HG03571 (cell line): ENCODE measurements at regions not wholly inside any gene's neighbourhood (a gene's known extent, or its start where the extent isn't known, plus 50 kb on each side); places are given as distances from the start of the nearest gene placed in this dataset.

Experiments
- ATAC-seq: cut with Tn5 transposase; IDR thresholded peaks from one replicate; pipeline ENCODE4 v1.9.1; 2021; ENCODE audit not compliant: unreplicated experiment

DNA sequence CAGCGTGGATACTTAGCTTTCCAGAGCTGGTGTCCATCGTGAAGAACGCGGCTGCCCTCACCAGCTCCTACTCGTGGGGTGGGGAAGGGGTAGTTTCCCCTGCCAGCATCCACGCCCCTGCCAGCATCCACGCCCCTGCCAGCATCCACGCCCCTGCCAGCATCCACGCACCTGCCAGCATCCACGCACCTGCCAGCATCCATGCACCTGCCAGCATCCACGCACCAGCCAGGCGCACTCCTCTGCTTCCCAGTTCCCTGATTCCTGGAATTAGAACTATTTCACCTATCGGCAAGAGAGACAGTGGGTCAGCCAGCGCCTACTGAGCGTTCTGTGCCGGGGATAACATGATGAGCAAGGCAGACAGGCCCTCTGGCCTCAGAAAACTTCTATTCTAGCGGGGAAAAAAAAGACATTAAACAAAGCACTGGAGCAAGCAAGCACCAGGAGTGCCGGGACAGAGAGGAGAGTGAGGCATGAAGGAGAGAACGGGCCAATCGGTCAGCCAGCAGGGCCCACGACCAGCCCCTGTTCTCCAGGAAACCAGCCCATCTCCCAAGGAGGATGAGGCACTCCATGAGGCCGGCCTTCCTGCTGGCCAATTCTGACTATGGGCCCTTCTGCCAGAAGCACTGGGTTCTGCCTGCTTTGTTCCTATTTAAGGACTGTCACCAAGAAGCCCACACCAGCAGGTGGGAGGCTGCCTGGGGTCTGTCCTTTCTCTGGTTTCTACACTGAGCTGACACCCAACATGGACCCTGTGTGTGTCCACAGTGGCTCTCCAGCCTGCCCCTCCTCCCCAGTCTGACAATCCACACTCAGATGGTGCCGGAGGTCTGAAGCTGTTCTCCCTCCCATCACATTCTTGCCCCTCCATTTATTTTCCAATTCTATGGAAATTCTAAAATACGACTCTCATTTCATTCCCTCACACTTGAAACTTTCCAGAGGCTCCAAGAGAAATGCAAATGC lies 78.4 kb upstream of the SALL3 start:
- ATAC-seq = no peak

DNA sequence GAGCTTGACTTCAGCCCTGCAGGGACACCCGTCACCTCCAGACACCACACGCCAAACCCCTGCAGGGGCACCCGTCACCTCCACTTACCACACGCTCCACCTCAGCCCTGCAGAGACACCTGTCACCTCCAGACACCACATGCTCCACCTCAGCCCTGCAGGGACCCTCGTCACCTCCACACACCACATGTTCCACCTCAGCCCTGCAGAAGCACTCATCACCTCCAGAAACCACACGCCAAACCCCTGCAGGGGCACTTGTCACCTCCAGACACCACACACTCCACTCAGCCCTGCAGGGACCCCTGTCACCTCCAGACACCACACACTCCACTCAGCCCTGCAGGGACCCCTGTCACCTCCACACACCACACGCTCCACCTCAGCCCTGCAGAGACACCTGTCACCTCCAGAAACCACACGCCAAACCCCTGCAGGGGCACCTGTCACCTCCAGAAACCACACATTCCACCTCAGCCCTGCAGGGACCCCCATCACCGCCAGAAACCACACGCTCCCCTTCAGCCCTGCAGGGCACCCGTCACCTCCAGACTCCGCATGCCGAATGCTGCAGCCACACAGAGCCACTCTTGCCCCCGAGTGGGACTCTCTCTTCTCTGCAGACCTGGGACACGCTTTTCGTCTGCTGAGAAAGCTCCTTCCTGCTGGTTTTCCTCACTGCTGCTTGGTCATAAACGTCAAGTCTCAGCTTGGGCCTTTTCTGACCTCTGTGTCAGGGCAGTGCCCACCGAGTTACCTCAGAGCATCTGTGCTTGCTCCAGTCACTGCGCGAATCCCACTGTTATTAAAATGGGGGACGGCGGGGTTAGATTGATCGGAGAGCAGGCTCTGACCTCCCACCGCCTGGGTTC lies 77.5 kb upstream of the SALL3 start:
- ATAC-seq = no peak

DNA sequence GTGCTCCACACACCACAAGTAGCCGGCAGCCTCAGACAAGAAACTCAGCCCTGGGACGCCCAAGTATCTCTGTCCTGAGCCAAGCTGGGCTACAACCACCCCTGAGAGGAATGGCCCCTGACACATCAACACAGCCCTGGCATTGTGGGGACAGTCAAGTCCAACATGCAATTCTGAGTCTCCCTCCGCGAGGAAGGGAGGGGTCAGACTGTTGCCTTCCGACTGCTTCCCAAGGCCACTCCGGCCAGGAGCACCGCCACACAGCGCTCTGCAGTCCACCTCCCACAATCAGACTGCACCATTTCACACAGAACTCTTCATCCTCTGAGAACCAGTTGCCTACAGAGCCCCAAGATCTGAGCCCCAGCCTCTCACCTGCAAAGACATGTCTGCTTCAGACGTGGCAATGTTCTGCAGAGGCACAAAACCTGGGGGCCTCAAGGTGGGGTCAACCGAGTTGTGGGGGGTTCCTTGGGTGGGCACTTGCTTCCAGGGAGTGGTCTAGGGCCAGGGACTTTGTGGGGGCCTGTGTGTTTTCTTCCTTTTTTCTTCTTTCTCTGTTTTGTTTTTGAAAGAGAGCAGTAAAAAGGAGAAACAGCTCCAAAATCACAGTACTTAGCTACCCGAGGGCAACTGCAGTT lies 76.7 kb upstream of the SALL3 start:
- no peak for ATAC-seq

DNA sequence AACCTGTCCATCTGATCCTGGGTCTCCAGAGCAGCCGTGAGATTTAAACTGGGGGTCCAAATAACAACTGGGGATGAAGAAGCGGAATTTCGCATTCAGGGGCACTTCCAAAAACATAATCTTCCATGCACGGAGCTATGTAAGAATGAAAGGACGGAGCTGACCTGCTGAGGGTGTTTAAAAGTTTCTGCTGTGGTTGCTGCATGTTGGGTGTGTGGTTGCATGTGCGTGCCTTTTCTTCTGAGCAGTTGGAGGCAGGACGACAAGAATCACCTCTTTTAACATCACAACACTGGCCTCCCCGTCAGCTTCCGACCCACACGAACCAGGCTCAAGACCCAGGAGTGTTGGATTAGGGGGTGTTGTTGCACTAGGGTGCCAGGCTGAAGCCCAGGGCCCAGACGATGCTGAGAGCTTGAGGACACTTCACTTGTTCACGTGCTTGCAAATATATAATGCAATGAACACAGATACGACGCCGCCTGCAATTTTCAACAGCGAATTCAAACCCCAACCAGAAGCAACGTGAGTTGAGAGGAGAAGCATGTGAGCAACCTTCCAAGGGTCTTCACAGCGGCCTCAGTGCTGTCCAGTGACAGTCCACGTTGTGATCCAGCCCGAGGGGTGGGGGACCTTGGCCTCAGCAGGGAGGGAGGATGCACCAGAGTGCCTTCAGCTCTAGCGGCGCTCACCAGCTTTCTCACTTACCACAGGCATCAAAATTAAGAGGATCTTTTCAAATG lies 76.0 kb upstream of the SALL3 start:
- no peak for ATAC-seq

DNA sequence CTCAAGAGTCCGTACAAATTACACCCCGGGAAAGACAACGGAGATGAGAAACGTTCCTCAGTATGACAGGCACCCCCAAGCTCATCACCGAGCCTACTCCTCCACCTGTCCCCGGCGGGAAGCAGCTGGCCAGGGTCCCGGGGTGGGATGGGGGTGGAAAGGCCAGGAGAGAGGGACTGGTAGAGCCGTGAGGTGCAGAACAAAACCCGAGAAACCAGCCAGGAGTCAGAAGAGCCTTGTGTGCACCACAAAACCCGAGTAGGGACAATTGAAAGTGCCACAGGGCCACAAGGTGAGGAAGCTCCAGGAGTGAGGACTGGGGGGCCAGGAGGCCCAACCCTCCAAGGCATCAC lies 75.5 kb upstream of the SALL3 start:
- no peak for ATAC-seq

DNA sequence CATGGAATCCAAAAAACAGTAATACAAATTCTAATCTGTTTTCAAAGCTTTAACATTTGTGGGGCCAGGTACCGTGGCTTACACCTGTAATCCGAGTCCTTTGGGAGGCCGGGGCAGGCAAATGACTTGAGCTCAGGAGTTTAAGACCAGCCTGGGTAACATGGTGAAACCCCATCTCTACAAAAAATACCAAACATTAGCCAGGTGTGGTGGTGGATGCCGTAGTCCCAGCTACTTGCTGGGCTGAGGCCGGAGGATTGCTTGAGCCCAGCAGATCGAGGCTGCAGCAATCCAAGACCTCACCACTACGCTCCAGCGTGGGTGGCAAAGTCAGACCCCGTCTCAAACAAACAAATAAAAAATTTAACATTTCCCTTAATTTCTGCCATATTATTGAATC lies 74.3 kb upstream of the SALL3 start:
- no peak for ATAC-seq

DNA sequence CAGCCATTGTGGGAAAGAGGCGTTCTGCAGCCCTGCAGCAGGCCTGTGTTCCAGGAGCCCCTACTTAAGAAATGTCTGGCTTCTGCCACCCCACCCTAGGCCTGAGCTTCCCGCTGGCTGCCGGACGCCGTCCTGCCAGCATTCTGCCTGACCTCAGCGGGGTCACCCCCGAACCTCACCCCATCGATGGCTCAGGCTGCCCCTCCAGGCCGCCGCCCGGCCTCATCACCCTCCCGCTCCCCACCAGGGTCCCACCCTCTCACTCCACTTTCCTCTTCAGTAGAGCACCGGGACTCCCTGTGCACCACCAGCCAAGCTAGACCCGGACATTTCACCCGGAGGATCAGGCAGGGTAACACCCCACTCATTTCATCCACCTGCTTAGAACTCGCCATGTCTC lies 73.6 kb upstream of the SALL3 start:
- ATAC-seq = no peak

DNA sequence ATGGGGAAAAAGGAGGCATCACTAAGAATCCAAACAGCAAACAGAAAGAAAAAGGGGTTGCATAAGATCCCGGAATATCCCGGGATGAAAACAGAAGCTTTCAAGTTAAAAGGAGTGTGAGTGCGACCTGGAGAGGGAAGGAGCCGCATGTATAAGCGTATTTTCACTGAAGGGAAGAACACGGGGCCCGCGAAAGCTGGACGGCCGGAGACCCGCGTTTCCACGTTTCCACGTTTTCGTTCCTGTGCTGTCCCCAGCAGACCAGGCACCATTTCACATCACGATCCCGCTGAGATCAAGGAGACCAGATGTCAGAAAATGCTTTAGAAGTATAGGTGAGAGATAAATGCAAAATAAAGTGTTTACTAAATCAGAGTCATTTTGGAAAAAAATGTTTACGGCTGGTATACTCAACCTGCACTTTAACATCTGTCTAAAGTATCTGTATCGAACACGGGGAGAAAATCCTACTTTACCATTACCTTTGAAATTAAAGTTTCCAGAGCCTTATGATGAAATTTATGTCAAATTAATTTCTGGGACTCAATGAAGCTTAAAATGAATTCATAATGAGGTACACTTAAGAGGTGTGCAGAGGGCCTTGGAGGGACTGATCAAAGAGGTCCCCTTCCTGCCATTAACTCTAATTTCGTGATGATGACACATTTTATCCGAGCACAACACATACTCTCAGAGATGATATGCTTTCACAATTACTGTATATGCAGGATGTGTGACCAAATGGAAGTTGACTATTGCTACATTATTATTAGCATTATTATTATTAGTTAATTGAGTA lies 71.0 kb upstream of the SALL3 start:
- ATAC-seq = no peak

DNA sequence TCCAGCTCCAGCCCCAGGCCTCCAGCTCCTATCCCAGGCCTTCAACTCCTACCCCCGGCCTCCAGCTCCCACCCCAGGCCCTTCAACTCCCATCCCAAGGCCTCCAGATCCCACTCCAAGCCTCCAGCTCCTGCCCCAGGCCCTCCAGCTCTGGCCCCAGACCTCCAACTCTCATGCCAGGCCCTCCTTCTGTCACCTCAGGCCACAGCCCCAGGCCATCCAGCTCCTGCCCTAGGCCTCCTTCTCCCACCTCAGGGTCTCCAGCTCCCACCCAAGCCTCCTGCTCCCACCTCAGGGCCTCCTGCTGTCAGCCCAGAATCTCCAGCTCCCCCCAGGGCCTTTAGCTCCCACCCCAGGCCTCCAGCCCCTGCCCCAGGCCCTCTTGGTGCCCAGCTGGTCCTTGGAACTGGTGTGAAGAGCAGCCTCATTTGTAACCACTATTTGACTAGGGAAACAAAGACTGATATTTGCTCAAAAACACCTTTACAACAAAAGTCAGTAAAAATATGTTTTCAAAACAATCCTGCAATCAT lies 67.8 kb upstream of the SALL3 start:
- no peak for ATAC-seq

DNA sequence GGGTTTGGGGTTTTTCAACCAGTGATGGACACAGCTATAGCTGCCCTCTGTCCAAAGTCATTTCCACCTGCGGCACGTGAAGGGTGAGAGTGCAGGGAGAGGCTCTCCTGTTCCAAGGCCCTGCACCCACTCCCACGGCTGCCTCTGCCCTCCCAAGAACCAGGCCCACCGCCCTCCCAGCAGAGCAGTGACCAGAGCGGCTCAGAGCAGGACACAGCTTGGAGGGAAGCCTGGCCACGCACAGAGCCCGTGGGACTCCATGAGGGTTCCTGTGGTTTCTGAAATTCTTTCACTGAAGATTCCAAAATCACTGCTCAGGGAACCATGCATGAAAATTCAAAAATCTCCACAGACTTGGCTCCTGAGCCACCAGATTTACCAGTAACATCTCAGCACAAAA lies 67.3 kb upstream of the SALL3 start:
- ATAC-seq = no peak

DNA sequence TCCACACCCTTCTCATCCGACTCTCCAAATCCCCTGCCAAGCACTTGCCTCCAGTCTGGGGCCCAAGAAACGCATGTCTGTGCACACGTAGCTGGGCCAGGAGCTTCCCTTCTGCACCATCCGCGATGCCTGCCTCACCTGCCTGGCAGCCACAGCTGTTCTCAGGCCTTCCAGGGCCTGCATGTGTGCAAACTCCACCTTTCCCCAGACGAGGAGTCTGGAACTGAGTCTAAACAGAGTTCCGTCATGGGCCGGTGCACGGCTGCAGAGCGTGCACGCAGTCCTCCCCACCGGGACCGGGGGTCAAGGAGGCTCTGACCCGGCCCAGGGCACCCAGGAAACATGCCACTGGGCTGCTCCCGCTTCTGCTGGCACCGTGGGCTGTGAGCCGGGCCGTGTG lies 66.8 kb upstream of the SALL3 start:
- no peak for ATAC-seq

DNA sequence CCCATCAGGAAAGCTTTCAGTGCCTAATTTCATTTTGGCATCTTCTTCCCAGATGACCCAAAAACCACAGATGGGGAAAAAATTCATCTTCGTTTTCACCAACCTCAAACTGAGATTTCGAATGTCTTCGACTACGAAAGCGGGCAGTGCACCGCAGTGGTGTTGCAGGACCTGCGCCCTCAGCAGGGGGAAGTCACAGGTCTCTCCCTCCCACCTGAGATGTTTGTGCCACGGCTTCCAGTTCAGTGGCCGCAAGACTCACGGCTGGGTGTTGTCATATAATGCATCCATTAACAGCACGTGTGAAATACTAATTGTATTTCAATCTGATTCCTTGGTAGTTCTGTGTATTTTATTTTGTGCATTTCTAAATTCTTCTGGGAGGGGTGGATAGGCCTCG lies 66.2 kb upstream of the SALL3 start:
- ATAC-seq = no peak

DNA sequence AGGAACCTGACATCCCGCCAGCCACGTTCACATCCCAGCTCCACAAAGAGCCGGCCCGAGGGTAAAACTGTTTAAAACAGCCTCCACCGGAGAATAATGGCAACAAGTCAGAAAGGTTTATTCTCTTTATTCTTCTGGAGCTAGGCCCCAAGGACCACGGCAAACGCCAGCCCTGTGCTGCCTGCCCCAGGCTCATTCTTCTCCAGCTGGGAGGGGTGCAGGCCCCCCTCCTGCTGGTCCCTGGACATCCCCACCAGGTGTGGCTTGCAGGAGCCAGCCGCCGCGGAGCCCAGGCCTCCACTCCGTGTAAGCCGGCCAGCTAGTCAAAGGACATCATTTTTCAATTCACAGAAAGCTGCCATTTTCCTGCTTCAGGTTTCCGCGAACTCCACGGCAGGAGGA lies 65.8 kb upstream of the SALL3 start:
- no peak for ATAC-seq

DNA sequence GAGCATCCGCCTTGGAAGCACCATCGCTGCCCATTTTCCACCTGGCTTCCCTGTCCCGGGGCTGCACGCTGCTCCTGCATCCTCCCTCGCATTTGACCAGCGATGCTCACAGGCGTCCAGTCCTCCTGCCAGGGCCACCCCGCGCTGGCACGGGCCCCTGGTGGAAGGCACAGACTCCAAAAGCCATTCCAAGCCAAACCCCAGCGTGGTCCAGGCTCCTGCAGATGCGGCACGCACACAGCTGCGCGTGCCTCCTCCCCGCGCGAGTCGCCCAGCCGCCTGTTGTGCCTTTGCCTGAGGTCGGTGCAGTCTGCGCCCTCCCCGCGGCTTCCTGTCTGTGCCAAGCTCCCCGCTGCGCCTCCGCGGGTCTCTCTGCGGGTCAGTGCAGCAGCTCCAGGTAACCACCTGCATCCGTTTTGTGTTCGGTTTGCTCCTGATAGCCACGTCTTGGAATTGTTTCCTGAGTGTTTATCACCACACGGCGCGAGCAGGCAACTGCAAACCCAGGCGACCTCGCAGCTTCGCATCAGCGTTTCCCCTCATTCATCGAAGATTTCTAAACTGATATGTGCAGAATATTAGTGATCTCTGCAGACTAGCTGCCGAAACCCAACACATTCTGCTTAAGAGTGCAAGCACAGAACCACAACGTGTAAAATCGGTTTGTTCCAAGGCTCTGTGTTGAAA lies 65.2 kb upstream of the SALL3 start:
- ATAC-seq = no peak

DNA sequence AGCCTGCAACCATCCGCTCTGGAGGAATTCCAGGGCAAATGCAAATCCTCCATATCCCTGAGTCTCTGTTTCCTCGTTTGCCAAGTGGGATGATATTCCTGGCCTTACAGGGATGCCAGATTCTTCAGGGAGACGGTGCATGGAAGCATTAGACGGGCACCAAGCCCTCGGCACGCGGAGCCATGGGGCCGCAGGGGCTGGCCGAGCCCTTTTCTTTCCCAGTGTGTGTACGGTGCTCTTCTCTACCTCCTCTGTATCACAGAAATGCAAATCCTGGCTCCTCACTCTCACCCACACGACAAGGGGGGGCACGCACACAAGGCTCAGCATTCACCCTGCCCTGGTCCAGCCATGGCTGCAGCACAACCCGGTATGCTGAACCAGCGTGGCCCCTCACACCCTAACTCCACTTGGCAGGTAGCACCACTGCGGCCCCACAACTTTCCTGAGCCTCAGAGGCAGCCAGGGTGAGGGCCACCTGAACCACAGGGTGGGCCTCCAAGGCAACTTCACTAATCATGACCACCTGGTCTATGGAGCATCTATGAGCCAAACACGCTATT lies 64.1 kb upstream of the SALL3 start:
- ATAC-seq = no peak

DNA sequence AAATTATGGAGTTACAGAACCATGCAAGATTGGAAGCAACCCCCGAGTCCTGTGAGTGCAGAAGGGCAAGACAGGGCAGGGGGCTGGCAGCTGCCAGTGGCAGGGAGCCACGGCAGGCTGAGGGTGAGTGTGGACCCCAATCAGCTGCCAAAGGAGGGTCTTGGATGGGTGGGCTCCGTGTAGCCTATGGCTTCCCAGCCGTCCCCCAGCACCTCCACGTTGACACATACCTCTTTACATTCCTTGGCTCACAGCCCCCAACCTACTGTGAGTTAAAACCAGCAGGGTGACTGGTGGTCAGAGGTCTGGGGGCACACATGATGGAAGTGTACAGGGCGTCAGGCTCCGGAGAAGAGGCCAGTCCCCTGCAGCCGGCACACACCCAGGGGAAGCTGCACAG lies 60.9 kb upstream of the SALL3 start:
- no peak for ATAC-seq

DNA sequence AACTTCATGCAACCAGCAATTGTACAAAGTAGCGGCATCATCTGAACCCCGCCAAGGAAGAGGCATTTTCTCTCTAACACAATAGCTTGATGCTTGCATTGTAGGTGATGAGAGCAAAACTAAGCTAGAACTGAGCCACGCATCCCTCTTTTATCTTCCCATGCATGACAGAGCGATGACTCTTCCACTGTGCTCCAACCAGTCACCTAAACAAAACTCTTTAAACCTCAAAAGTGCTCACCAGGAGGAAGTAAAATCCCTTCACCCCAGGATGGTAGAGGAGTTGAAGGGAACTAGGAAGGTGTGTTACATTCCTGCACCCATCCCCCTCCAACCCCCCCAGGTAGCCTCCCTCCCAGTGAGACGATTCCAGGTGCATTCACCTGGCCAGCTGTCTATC lies 59.7 kb upstream of the SALL3 start:
- ATAC-seq = no peak

DNA sequence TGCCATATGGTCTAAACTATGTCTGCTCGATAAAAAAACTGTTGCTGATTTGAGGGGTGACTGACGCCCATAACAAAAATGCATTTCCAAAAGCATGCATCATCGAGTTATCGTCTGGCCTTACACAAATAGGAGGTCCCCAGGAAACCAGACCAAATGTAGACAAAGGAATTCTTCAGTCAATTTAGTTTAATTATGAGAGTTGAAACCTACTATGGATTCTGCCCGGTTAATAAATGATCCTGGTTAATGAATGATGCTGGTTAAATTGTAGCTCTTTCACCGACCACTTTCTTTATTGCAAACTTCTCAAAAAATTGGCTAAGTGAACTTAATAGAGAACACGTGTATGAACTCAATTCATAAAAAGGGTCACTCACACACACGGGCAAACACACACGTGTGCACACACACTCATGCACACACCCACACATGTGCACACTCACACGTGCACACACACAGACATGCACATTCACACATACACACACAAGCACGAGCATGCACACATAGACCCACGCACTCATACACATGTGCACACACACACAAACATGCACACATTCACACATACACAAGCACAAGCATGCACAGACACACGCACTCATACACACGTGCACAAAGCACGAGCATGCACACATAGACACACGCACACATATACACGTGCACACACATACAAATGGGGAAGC lies 59.0 kb upstream of the SALL3 start:
- ATAC-seq = no peak
